Dermis blood vessel endothelial cell (primary cell): ENCODE measurements at regions not wholly inside any gene's neighbourhood (a gene's known extent, or its start where the extent isn't known, plus 50 kb on each side); places are given as distances from the start of the nearest gene placed in this dataset.

Experiments used
- DNase-seq: peaks from one replicate; pipeline ENCODE4 v3.0.0; 2010

DNA sequence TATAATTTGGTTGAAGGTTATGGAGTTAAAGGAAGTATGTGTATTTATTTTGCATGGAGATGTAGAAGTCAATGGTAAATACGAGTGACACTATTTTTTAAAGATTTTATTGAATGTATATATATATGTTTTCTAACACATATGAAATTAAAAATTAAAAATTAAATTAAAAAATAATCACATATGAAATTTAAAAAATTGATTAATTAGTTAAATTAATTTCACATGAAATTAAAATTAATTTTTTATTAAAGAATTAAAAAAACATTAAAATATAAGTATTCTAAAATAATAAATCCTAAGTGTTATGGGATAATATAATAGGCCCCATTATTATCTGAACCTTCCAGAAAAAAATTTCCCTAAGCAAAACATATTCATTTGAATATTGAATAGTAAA, 1163.5 kb downstream of the ARAP2 start:
- no peak for DNase-seq

- no peak for DNase-seq
These were observed 1157.1 kb downstream of the ARAP2 start for GRCh38 chr4:35087218-35087617.

- DNase-seq = no peak
These were observed 1143.4 kb downstream of the ARAP2 start for GRCh38 chr4:35100932-35101331.

DNA sequence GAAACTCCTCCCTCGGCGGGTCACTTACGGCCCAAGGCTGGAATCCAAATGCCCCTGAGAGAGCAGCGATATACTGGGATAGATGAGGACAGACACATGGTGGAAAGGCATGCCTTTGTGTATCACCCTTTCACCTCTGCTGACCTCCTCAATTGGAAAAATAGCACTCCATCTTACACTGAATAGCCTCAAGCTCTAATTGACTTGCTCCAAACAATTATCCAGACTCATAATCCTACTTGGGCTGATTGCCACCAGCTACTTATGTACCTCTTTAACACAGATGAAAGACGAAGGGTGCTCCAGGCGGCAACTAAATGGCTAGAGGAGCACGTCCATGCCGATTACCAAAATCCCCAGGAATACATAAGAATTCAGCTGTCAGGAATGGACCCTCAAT, 1142.2 kb downstream of the ARAP2 start:
- DNase-seq = no peak

DNA sequence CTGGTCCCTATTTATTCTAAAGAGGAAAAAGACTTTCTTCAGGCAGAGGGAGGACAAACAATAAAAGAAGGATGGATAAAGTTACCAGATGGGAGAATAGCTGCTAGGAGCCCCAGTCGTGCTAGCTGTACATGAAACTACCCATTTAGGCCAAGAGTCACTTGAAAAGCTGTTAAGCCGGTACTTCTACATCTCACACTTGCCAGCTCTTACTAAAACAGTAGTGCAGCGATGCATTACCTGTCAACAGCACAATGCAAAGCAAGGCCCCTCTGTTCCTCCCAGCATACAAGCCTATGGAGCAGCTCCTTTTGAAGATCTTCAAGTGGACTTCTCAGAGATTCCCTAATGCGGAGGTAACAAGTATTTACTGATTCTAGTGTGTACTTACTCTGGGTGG, 1138.8 kb downstream of the ARAP2 start:
- DNase-seq = no peak

DNA sequence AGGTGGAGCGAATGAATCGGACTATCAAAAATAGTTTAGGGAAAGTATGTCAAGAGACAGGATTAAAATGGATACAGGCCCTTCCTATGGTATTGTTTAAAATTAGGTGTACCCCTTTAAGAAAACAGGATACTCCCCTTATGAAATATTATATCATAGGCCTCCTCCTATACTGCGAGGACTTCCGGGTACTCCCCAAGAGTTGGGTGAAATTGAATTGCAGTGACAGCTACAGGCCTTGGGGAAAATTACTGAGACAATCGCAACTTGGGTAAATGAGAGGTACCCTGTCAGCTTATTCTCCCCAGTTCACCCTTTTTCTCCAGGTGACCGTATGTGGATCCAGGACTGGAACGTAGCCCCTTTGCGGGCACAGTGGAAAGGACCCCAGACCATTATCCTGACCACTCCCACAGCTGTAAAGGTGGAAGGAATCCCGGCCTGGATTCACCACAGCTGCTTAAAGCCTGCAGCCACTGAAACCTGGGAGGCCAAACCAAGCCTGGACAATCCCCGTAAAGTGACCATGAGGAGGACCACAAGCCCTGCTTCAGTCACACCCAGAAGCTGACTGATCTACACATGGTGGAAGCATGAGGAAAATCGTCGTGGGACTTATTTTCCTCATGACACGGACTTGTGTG, 1138.1 kb downstream of the ARAP2 start:
- no peak for DNase-seq

DNA sequence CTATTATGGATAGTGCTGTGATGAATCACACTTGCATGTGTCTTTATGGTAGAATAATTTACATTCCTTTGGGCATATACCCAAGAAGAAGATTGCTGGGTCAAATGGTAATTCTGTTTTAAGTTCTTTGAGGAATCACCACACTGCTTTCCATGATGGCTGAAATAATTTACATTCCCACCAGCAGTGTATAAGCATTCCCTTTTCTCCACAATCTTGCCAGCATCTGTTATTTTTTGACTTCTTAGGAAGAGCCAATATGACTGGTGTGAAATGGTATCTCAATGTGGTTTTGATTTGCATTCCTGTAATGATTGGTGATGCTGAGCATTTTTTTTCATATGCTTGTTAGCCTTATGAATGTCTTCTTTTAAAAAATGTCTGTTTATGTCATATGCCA, 1120.2 kb downstream of the ARAP2 start:
- no peak for DNase-seq

- no peak for DNase-seq
These were observed 1118.2 kb downstream of the ARAP2 start for GRCh38 chr4:35125995-35126712.

- no peak for DNase-seq
These were observed 1105.9 kb downstream of the ARAP2 start for GRCh38 chr4:35138449-35138848.

DNA sequence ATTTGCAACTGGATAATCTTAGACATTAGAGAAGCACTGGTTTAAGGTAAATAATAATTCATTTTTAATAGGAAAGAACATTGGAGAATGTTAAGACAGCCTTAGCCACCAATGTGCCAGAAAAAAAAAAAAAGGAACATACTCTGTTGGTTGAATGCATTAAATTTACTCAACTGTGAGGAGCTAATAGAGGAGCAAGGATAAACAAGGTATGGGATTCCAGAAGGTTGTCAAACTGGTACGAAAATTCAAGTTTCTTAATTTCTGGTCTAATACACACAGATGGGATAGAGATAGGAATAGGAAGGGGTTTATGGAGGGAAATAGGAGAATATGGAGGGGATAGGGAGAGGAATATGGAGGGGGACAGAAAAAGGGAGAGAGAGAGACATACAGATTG, 1096.6 kb downstream of the ARAP2 start:
- no peak for DNase-seq

DNA sequence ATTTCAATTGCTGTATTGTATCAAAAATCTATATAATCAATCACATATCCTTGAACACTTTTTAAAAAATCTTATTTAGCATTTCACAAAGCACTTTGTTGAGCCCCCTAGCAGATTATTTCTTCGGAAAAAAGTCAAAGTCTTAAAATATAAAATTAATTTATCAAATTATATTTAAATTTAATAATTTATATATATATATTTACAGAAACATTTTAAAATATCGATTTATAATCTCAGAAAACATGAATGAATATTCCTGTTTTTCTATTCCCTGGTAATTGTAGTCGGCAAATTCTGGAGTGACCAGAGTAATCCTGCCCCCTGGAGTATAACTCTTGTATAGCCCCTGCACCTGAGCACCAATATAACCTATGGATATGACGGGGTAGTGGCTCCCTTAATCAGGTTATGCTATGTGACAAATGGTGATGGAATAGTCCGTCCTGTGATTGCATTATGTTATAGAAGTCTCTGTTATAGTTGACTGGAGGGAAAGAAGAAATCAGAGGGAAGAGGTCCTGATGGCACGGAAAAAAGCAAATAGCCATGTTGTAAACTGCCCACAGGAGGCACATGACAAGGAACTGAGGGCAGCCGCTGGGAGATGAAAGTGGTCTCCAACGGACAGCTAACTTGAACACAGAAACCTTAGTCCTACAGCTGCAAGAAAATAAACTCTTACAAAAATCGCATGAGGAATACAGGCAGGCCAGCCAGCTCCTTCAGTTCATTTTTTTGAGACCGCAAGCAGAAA, 1092.3 kb downstream of the ARAP2 start:
- DNase-seq = no peak

DNA sequence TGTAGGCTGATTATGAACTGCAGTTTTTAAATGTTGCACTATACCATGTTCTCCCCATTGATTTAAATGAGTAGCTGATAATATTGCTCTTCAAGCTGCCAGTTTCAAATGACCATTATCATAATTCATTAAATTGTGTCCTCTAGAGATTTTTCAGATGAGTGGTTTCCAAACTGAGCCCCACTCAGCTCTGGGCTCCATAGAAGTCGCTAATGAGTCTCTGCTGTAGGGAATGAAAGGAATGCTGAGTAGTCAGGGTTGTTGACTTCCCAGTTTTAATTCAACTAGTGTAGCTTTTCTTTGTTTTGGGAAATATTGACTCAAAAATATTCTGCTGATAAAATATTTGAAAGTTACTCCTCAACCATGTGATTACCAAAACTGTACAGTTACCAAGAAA, 1081.1 kb downstream of the ARAP2 start:
- no peak for DNase-seq

DNA sequence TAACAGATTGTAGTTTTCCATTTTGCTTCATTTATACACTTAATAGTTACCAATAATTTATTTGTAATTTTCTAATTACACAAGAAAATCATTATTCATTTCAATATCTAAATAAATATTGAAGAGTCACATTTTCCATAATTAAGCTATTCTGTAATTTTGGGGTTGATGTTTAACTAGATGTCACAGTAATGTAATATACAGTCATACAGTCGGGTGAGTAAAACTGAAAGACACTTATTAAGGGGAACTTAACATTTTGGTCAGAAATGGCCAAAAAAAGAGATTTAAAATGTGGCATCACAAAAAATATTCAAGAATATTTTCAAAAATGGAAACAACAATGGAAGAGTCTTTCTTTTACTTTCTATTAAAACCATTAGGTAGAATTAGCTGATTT, 1080.3 kb downstream of the ARAP2 start:
- no peak for DNase-seq

GRCh38 chr4:35166466-35166865, 1077.8 kb downstream of the ARAP2 start:
- DNase-seq = no peak

GRCh38 chr4:35167385-35167784, 1076.9 kb downstream of the ARAP2 start:
- no peak for DNase-seq

- DNase-seq = no peak
These were observed 1068.8 kb downstream of the ARAP2 start for GRCh38 chr4:35175487-35175886.

GRCh38 chr4:35175894-35176293, 1068.4 kb downstream of the ARAP2 start:
- no peak for DNase-seq

DNA sequence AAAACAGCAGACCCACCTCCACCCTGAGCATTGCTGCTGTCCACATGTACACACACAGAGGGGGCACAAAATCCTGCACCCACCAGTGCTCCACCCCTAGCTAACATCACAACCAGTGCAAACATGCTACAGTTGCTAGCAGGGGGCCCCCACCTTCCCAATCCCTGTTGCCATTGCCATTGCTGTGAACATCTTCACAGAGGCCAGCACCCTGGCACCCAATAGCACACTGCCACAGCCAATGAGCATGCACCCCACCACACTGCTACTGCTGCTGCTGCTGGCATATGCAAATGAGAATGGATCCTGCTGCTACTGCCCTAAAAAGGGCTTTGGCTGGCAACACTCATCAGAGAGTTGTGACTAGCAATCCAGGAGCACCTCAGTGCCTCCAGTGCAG, 1061.9 kb downstream of the ARAP2 start:
- DNase-seq = no peak

DNA sequence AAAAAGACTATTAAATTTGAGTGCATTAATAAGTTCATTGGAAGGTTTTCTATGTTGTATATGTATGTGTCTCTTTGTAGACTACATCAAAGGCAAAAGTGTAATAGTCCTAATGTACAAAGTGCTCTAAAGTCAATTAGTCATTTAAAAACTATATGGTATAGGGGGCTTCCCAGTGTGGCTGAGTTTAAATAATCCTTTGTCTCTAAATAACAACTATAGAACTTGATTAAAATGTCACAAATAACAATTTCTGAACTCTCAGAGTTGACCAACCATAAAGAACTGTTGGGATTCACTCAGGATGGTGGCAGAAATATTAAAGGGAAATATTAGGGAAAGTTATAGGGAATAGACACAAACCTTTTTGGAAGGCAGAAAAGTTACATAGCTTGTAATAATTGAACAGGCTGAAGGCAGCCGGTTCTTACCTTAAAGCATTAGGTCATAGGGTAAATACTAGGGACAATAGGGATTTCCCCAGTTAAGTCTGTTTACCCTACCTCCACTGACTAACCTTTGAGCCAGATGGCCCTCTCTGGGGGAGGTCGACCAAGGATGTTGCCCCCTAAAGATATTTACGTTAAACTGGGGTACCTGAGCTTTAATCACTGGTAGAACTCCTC, 1054.2 kb downstream of the ARAP2 start:
- DNase-seq = no peak

- no peak for DNase-seq
These were observed 1042.9 kb downstream of the ARAP2 start for GRCh38 chr4:35201403-35201802.

DNA sequence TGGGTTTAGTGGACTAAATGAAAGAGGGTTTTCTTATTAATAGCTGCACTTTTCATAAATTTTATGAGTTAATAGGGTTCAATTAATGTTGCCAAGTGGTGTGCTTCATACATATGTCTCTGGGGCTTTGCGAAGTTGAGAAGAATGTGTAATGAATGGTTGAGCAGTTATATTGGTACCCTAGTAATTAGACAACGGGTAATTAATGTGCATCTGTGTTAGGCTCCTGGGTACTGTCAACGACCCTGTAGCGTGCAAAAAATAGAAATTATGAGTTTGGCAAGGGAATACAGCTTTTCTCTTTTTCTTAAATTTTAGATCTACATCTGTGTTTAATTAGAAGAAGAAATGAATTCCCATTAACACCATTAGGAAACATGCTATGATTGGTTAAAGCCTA, 1027.7 kb downstream of the ARAP2 start:
- no peak for DNase-seq

- no peak for DNase-seq
These were observed 1027.0 kb downstream of the ARAP2 start for GRCh38 chr4:35217331-35217730.

- DNase-seq = no peak
These were observed 1016.0 kb downstream of the ARAP2 start for GRCh38 chr4:35228313-35228712.

- DNase-seq = no peak
These were observed 1015.3 kb downstream of the ARAP2 start for GRCh38 chr4:35229021-35229420.
